ENCODE measurements at regions not wholly inside any gene's neighbourhood (a gene's known extent, or its start where the extent isn't known, plus 50 kb on each side); places are given as distances from the start of the nearest gene placed in this dataset.

GRCh38 chr6:124877468-124877867 lies 84.8 kb upstream of the RNF217 start:
- no peak for DNase-seq

- DNase-seq = no peak
Observed at GRCh38 chr6:124879110-124879991, 82.9 kb upstream of the RNF217 start.

- DNase-seq = no peak
Observed at GRCh38 chr6:124879992-124880355, 82.3 kb upstream of the RNF217 start.

- DNase-seq = peak; percentile 51
Observed at GRCh38 chr6:124881898-124882578, 80.2 kb upstream of the RNF217 start.

- no peak for DNase-seq
Observed at GRCh38 chr6:124882579-124883393, 79.5 kb upstream of the RNF217 start.

- DNase-seq = no peak
Observed at GRCh38 chr6:124885171-124885570, 77.1 kb upstream of the RNF217 start.

- no peak for DNase-seq
Observed at GRCh38 chr6:124887872-124888580, 74.2 kb upstream of the RNF217 start.

- no peak for DNase-seq
Observed at GRCh38 chr6:124888581-124889371, 73.5 kb upstream of the RNF217 start.

GRCh38 chr6:124901084-124901483 lies 61.2 kb upstream of the RNF217 start:
- no peak for DNase-seq

GRCh38 chr6:124903797-124904196 lies 58.4 kb upstream of the RNF217 start:
- DNase-seq = no peak

- no peak for DNase-seq
Observed at GRCh38 chr6:124907596-124907995, 54.6 kb upstream of the RNF217 start.
